ENCODE measurements at regions not wholly inside any gene's neighbourhood (a gene's known extent, or its start where the extent isn't known, plus 50 kb on each side); places are given as distances from the start of the nearest gene placed in this dataset.

DNA sequence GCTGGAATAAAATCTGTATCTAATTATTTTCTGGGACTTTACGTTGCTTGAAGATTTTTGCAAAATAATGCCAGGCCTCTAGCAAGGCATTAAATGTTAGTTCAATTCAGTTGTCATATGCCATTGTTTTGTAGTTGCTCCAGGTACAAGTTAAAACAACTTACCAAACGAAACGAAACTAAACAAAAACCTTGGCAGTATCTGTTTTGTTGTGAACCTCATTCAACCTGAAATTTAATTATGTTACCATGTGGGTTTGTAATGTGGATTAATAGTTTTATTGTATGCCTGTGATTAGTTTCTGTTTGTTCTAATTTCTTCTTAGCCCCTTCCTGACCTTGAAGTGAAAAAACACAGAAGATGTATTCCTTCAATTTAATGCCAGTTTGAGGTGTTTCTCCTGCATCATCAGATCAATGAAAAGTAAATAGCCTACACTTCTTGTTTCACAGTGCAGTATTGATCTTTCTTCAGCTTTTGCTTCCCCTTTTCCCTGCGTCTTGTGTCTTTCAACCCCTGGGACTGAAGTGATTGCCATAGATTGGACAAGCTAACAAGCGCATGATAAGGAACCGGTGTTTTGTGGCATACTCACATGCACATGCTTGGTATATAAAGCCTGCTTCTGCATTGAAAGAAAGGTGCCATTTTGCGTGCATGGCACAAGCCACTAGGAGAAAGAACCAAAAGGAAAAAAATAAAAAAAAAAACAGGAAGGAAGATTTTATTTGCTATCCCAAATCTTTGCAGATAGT is 699.0 kb upstream of the ARRDC3 start:
- TF ChIP-seq POLR2A (IDR thresholded peaks at IDR 0.05) (no peak), CTCF (IDR thresholded peaks at IDR 0.05) (no peak)
